Neural cell (in vitro differentiated cells): ENCODE measurements at regions not wholly inside any gene's neighbourhood (a gene's known extent, or its start where the extent isn't known, plus 50 kb on each side); places are given as distances from the start of the nearest gene placed in this dataset.

Experiments
- H2AFZ ChIP-seq: fragments of 200-600, 300-800 bp; sonication (generic), shearing (Covaris generic); 2 replicates; pipeline ENCODE4 v1.6.0; 2014; ENCODE audit warnings: low read depth, mild to moderate bottlenecking, antibody characterized with exemption, low read length, moderate library complexity
- H3F3A ChIP-seq: fragments of 200-600 bp; shearing (Covaris generic); 2 replicates; pipeline ENCODE4 v1.6.1; 2016; ENCODE audit warnings: mild to moderate bottlenecking, moderate library complexity, mixed read lengths, antibody characterized with exemption, low read length; ENCODE audit not compliant: insufficient read depth, poor library complexity, severe bottlenecking
- H3K27ac ChIP-seq: fragments of 200-600, 300-800 bp; sonication (generic), shearing (Covaris generic); 2 replicates; pipeline ENCODE4 v1.5.1; 2014; ENCODE audit warnings: mild to moderate bottlenecking, low read length, moderate library complexity
- H3K27me3 ChIP-seq: fragments of 300-800, 200-600 bp; sonication (generic), shearing (Covaris generic); 2 replicates; pipeline ENCODE4 v1.6.0; 2014; ENCODE audit warnings: mild to moderate bottlenecking, low read depth, low read length, moderate library complexity; ENCODE audit not compliant: insufficient read depth
- H3K36me3 ChIP-seq: fragments of 300-800, 200-600 bp; sonication (generic), shearing (Covaris generic); 2 replicates; pipeline ENCODE4 v1.5.1; 2014; ENCODE audit warnings: mild to moderate bottlenecking, antibody characterized with exemption, low read length, moderate library complexity; ENCODE audit not compliant: insufficient read depth
- H3K4me2 ChIP-seq: fragments of 300-800, 200-600 bp; sonication (generic), shearing (Covaris generic); 2 replicates; pipeline ENCODE4 v1.6.0; 2014; ENCODE audit warnings: mild to moderate bottlenecking, low read length
- H3K4me3 ChIP-seq: fragments of 300-800, 200-600 bp; sonication (generic), shearing (Covaris generic); 2 replicates; pipeline ENCODE4 v1.5.1; 2014; ENCODE audit warnings: mild to moderate bottlenecking, low read length, moderate library complexity
- H3K79me2 ChIP-seq: fragments of 200-600 bp; shearing (Covaris generic); replicated peaks from 2 replicates; pipeline ENCODE4 v1.6.0; 2014; ENCODE audit warnings: mild to moderate bottlenecking, low read length, moderate library complexity; ENCODE audit not compliant: insufficient read depth
- H3K9ac ChIP-seq: fragments of 300-800, 200-600 bp; sonication (generic), shearing (Covaris generic); 2 replicates; pipeline ENCODE4 v1.6.1; 2016; ENCODE audit warnings: mild to moderate bottlenecking, low read length, mixed read lengths
- H3K9me2 ChIP-seq: fragments of 200-600 bp; shearing (Covaris generic); 2 replicates; pipeline ENCODE4 v1.6.1; 2016; ENCODE audit warnings: mild to moderate bottlenecking, low read length, mixed read lengths; ENCODE audit not compliant: insufficient read depth
- H3K9me3 ChIP-seq: fragments of 200-600, 300-800 bp; sonication (generic), shearing (Covaris generic); 2 replicates; pipeline ENCODE4 v1.6.1; 2016; ENCODE audit warnings: mild to moderate bottlenecking, mixed run types, low read length, moderate library complexity, mixed read lengths
- H4K20me1 ChIP-seq: fragments of 200-600 bp; shearing (Covaris generic); 2 replicates; pipeline ENCODE4 v1.6.1; 2016; ENCODE audit warnings: mild to moderate bottlenecking, mixed run types; ENCODE audit not compliant: insufficient read depth
- CTCF ChIP-seq: fragments of 450-650 bp; IDR thresholded peaks from 2 replicates; pipeline ENCODE4 v1.5.1; 2014; ENCODE audit warnings: antibody characterized with exemption, mild to moderate bottlenecking, moderate library complexity; ENCODE audit not compliant: poor library complexity, severe bottlenecking
- EP300 ChIP-seq: fragments of 450-650 bp; conservative IDR thresholded peaks from 2 replicates; pipeline ENCODE4 v1.6.1; 2014; ENCODE audit warnings: antibody characterized with exemption, mild to moderate bottlenecking, moderate library complexity; ENCODE audit not compliant: poor library complexity, severe bottlenecking
- EZH2 ChIP-seq: fragments of 200-600, 300-800 bp; shearing (Covaris generic), sonication (generic); IDR thresholded peaks from 2 replicates; pipeline ENCODE4 v1.6.1; 2014; ENCODE audit warnings: antibody characterized with exemption, low read length, borderline replicate concordance, mild to moderate bottlenecking; ENCODE audit not compliant: insufficient read depth, poor library complexity, severe bottlenecking
- MXI1 ChIP-seq: fragments of 450-650 bp; conservative IDR thresholded peaks from 2 replicates; pipeline ENCODE4 v1.6.1; 2014; ENCODE audit warnings: antibody characterized with exemption, mild to moderate bottlenecking; ENCODE audit not compliant: poor library complexity, severe bottlenecking
- POLR2AphosphoS5 ChIP-seq: IDR thresholded peaks from 2 replicates; pipeline ENCODE4 v1.6.1; 2012
- RAD21 ChIP-seq: fragments of 450-650 bp; conservative IDR thresholded peaks from 2 replicates; pipeline ENCODE4 v1.6.1; 2014; ENCODE audit warnings: antibody characterized with exemption, mild to moderate bottlenecking, moderate library complexity
- REST ChIP-seq: IDR thresholded peaks from 2 replicates; pipeline ENCODE4 v1.6.1; 2012; ENCODE audit warnings: borderline replicate concordance
- SMC3 ChIP-seq: fragments of 450-650 bp; conservative IDR thresholded peaks from 2 replicates; pipeline ENCODE4 v1.6.1; 2014; ENCODE audit warnings: antibody characterized with exemption, mild to moderate bottlenecking, moderate library complexity; ENCODE audit not compliant: poor library complexity
- TAF1 ChIP-seq: IDR thresholded peaks from 2 replicates; pipeline ENCODE4 v1.6.1; 2012; ENCODE audit warnings: low read depth

GRCh38 chr6:2582268-2582667 is 168.5 kb downstream of the MYLK4 start:
- no peak overlapping the region for H3K4me2 ChIP-seq
- no peak for TF ChIP-seq REST
- no peak for TF ChIP-seq TAF1
- TF ChIP-seq MXI1: no peak
- no peak for TF ChIP-seq RAD21
- no peak for TF ChIP-seq POLR2AphosphoS5
- no peak for TF ChIP-seq EZH2
- no peak for TF ChIP-seq SMC3
- no peak for TF ChIP-seq CTCF
- TF ChIP-seq EP300: no peak

GRCh38 chr6:2581611-2582010 is 169.1 kb downstream of the MYLK4 start:
- Histone ChIP-seq H3K79me2 (no peaks in the 10 kb centered on the region), H3K4me3 (no peak overlapping the region), H3K9me3 (no peaks in the 10 kb centered on the region), H3K9ac (no peak overlapping the region), H3K27ac (no peak overlapping the region), H3K27me3 (no peaks in the 10 kb centered on the region), H3K4me2 (no peak overlapping the region), H3F3A (no peaks in the 10 kb centered on the region), H3K36me3 (no peaks in the 10 kb centered on the region), H3K9me2 (no peaks in the 10 kb centered on the region), H2AFZ (no peak overlapping the region), H4K20me1 (no peaks in the 10 kb centered on the region)
- TF ChIP-seq CTCF: no peak
- no peak for TF ChIP-seq REST
- no peak for TF ChIP-seq EZH2
- TF ChIP-seq MXI1: no peak
- no peak for TF ChIP-seq TAF1
- TF ChIP-seq EP300: no peak
- no peak for TF ChIP-seq SMC3
- no peak for TF ChIP-seq RAD21
- TF ChIP-seq POLR2AphosphoS5: no peak

More at GRCh38 chr6:2582268-2582667, 168.5 kb downstream of the MYLK4 start:
- Histone ChIP-seq H3K36me3 (no peaks in the 10 kb centered on the region), H2AFZ (no peak overlapping the region), H4K20me1 (no peaks in the 10 kb centered on the region), H3K27ac (no peak overlapping the region), H3K9me2 (no peaks in the 10 kb centered on the region), H3F3A (no peaks in the 10 kb centered on the region), H3K79me2 (no peaks in the 10 kb centered on the region), H3K9ac (no peak overlapping the region), H3K4me3 (no peak overlapping the region), H3K27me3 (no peaks in the 10 kb centered on the region), H3K9me3 (no peaks in the 10 kb centered on the region)
